NCI-H187 (cell line): ENCODE measurements at regions not wholly inside any gene's neighbourhood (a gene's known extent, or its start where the extent isn't known, plus 50 kb on each side); places are given as distances from the start of the nearest gene placed in this dataset.
"Not testable (repeated sequence)": the region's sequence is repeated elsewhere in the genome, so short reads cannot be mapped to it uniquely, and the experiment has no call there.

Experiments used
- DNase-seq, 2 experiments: peaks; one replicate each; lab custom pipeline; 2025; lab: John Stamatoyannopoulos, UW

DNA sequence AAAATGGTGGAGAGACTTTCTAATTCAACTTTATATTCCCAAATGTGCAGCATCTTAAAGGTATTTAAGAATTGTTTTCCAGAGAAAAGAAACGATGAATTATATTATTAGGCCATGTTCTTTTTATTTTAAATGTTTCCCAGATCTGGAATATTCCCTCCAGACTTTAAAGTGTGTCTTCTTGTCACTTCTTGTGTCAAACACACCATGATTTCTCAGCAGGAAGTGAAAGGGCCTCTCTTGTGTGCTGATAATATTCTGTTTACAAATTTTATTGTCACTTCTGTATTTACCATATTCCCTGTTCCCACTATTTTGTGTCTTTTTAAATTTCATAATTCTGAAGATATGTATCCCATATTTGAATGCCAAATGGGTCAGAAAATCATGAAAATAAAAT is 455.0 kb upstream of the FLRT2 start:
- DNase-seq = no peak

DNA sequence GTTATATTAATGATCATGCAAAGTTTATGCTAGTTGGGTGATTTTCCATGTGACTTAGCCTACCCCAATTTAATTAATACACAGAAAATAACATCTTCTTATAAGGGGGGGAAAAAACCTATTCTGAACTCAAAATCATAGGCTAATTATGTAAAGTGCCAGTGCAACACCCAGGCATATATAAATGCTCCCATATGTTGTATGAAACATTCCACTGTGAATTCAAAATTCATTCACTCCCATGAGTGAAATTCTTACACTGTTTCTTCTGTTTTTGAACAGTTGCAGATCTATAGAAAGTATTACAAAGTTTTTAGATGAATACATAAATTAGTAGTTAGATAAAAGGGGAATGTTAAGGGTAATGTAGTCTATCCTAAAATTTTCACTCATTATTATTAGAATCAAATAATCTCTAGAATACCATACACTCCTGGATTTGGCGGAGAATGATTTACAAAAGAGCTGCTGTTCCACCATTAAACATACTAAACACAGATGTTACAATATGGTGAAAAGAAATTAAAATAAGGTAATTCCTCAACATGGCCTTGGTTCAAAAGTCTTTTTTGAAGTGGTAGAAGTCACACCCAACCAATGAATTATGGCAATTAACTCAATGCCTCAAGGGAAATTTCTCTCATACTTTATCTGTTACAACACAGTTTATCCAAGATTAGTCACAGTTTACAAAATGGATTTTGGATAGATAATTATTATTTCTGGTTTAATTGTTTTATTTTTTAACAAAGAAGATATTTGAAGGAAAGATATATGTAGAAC is 454.1 kb upstream of the FLRT2 start:
- no peak for DNase-seq

DNA sequence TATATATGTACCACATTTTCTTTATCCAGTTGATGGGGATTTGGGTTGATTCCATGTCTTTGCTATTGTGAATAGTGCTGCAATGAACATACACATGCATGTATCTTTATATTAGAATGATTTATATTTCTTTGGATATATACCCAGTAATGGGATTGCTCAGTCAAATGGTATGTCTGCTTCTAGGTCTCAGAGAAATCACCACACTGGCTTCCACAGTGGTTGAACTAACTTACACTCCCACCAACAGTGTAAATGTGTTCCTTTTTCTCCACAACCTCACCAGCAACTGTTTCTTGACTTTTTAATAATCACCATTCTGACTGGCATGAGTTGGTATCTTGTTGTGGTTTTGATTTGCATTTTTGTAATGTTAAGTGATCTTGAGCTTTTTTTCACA is 452.2 kb upstream of the FLRT2 start:
- not testable (repeated sequence) for DNase-seq

DNA sequence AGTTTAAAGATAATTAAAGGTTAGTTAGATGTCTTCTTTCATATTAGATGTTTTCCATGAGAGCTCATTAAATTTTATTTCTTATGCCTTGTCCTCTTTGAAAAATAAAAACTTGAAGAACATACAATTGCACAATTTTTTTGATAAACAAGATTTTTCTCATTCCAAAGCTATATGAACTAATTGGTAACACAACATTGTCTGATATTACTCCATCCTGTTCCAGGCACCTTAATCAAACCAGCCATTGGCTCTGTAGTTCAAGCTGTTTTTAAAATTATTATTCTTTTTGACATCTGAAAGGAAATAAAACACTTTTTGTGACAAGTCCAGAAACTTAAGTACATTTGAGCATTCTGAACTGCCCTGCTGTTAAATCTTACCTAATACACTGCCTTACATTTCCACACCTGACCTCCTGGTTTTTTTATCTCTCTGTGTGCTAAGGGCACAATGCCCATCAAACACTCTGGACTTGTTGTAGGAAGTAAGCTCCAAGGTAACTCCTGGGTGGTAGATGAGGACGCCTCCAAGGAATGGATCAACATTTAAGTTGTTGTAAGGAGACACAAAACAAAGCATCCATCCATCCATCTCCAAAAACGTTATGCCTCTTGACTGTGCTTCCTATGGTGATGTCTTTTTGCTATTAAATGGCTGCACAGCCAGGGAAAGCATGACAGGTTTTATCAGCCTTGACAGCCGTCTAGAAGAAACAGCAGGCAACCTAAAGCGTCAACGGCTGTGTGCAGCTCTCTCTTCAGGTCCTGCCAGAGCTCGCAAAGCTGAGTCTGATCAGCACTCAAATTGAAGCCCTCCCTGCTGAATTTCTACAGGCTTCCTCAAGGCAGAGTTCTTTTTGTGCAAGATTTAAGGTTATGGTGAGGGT is 449.9 kb upstream of the FLRT2 start:
- no peak for DNase-seq

DNA sequence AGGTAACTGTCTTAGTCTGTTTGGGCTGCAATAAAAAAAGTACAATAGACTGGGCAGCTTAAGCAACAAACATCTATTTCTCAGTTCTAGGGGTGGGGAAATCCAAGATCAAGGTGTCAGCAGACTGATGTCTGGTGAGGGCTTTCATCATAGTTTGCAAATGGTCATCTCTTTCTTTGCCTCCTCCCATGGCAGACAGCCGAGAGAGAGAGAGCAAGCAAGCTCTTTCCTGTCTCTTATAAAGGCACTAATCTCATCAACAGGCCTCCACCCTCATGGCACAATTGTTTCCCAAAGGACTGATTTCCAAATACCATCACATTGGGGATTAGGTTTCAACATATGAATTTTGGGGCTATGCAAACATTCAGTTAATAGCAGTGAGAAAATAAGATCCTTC is 445.6 kb upstream of the FLRT2 start:
- DNase-seq = no peak

DNA sequence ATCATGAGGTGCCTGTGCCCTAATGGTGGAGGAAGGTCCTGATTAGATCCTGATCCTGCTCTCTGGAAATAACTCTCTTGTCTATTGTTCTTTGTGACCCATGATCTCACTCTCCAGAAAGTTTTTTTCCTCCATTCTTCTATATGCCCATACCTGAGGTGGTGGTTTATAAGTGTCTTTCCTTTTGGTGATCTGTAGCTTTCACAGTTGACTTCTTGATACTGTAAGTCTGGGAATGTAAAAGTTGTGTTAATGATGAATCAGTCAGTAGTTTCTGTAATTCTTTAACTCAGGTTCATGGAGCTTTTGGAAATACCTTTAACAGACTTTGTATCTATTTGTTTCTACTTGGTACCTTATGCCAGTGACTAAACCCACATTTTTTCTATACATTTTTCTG is 444.0 kb upstream of the FLRT2 start:
- DNase-seq = no peak

DNA sequence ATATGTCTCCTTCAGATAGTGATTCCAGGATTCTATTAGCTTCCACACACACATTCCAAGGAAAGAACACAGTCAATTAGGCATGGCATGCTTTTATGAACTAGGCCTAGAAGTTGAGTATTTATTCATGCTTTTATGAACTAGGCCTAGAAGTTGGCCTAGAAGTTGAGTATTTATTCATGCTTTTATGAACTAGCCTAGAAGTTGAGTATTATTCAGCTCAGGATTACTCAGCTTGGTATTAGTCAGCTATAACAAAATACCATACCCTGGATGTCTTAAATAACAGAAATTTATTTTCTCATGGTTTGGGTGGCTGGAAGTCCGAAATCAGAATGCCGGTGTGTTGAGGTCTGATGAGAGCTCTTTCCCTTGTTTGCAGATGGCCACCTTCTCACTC is 442.7 kb upstream of the FLRT2 start:
- no peak for DNase-seq

DNA sequence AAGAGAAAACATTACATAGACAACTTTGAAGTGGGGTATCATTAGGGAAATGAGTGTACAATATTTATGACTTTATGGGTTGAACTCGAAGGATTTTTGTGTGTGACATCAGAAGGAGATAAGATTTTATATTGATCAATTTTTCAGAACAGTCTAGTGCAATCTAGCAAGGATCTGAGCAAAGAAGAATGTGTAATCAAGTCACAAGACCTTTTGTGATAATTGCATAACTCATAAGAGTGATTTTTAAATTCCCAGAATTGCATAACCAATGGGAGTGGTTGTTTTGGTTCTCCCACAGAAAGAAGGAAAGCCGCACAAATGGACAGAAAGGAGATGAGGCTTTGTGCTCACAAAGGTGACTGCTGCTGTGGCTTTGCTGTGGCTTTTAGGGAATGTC is 441.8 kb upstream of the FLRT2 start:
- no peak for DNase-seq

DNA sequence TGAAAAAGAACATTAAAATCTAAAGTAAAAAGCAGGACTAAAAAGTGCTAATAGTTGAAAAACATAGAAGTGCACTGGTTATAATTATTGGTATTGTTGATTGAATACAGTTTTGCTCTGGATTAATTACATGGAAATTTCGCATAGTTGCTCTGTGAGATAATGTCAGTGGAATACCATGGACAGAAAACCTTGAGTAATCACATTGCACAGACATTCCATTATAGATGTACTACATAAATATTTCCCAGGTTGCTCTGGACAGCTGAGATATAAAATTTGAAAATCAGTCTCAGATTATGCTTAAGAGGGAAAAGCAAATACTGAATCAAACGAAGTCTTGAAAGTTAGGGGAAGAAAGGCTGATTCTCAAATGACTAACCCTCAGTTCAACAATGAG is 439.3 kb upstream of the FLRT2 start:
- no peak for DNase-seq

DNA sequence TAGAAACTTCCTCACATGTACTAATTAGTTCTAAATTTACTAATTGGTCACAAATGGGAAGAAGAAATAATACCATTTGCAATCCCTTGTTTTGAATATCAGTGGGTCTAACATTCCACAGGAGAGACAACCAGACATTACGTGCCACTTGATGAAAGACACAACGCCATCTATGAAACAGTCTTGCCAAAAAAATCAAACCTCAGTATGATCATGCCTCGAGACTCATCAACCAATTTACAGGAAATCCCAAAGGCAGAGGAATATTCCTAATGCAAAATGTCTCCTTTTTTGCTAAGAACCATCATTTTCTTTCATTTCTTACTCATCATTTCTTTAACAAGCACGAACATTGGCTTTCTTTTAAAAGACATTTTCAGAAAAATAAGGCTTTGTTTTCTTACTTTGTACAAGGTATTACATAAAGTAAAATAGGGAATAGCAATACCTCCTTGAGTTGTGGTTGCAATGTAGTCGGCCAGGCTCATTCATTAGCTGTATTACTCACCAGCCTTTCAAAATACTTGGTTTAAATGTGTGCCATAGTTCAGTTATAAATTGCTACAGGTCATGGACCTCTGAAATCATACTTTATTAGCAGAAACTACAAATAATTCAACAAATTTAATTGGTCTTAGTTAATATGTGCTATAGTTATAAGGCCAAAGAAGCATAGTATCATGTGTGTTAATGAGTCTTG is 436.2 kb upstream of the FLRT2 start:
- DNase-seq = no peak

DNA sequence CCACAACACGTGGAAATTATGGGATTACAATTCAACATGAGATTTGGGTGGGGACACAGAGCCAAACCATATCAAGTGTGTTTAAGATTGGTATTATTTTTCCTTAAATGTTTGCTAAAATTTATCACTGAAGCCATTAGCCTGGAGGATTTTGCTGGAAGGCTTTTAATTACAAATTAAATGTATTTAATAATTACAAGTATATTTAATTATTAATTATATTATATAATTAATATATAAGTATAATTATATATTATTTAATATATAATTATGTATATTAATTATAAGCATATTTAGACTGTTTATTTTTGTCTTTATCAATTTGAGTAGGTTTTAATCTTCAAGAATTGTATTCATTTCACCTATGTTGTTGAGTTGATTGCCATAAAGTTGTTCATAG is 427.4 kb upstream of the FLRT2 start:
- DNase-seq = no peak

DNA sequence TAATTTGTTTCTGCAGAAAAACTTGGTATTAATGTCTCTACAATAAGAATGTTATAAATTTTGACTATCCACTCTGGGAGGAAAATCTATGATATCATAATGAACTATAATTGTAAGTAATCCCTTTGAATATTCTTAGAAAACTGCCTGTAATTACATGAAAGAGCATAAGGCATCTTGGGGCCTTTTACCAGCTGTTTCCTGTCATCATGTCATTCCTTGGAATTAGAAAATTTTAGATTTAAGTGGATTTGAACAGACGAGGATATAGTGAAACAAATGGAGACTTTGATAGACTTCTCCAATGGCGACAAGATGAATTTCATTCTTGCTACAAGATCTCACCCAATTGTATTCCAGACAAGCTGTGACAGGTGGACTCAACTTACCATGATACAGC is 423.4 kb upstream of the FLRT2 start:
- no peak for DNase-seq

DNA sequence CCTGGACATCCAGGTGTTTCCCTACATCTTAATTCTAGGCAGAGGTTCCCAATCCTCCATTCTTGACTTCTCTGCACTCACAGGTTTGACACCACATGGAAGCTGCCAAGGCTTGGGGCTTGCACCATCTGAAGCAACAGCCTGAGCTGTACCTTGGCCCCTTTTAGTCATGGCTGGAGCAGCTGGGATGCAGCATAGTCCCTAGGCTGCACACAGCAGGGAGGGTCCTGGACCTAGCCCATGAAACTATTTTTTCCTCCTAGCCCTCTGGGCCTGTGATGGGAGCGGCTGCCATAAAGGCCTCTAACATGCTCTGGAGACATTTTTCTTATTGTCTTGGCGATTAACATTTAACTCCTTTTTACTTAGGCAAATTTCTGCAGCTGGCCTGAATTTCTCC is 417.2 kb upstream of the FLRT2 start:
- DNase-seq = no peak

DNA sequence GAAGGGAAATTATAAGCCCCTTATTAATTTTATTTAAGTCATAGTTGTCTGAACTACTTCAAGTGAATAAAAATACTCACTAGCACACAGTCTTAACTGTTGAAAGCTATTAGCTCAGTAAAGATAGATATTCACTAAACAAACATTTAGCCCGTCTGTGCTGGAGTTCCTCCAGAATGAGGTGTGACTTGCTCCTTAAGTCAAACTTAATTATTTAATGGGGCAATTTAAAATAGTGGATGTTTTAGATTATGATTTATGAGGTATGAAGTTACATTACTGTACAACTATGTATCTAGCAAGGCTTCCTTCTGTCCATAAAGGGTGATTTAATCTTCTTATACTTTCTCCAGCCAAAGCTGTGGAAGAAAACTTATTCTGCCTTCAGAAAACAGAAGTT is 414.0 kb upstream of the FLRT2 start:
- no peak for DNase-seq

DNA sequence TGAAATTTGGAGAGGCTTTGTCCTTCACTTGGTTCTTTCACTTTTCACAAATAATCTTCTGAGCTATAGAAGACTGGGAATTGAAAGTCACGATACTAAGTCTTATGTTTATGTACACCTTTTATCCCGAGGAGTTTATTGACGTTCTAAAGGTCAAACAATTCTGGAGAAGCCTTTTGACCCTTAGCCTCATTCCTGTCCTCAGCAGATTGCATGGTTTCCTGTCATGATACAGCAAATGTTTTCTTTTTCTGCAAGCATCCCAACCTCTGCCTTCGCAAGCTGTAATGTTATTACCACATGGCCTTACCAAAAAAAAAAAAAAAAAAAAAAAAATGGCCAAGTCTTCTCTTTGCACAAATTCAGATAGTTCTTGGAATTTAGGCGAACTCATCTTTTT is 411.7 kb upstream of the FLRT2 start:
- DNase-seq = no peak

DNA sequence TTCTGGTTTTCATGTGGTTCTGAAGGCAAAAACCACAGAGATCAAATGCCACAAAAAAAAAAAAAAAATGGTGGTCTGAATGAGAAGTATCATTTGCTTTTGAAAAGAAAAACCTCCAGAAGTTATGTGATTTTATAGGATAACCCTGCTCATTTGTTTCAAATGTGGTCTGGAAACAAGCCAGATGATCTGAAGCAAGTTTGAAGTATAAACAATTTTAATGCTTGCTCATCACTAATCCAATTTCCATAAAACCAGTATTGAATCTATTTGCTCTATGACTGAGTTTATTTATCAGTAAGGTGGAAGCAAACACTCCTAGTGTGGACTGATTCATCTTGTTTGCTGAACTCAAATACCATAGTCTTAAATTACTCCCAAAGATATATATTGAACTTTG is 407.3 kb upstream of the FLRT2 start:
- no peak for DNase-seq

DNA sequence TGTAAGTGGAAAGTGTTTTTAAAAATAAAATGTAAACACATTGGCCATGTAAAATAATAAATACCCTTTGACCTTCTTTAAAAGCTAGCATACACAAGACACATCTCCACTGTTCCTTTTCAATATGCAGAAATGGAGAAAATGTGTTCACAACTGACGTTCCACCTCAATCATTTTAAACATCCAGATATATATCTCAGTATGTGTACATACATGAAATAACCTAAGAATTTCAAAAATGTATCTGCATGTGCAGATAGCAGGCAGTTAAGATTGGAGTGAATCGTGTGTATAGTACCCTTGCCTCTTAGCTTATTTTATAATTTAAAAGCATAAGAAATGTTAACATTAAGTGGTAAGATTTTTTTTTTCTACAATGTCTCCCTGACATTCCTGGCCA is 406.2 kb upstream of the FLRT2 start:
- no peak for DNase-seq

DNA sequence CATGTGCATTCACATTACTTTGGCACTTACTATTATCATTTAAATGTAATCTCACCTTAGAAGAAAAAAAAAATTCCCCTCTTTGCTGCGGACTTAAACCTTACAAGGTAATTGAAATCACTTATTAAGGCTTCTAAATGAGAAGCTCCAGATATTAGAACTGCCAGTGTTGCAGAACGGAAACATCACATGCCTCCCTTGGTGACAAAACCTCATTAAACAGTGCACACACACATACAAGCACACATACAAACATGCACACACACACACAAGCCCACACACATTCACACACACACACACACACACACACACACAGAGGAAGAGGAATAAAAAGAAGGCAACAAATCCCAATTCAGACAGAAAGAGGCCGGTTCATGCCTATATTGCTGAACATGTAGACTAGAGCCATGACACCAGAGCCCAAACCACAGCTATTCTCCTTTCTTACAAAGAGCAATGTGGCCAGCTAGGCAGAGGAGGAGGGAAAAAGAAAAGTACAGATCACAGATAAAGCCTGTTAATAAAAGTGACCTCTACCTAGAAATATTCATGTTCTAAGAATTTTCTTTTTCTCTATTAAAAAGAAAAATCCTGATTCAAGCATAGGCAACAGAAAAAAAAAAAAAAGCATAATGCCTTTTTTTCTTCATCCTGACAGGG is 405.2 kb upstream of the FLRT2 start:
- DNase-seq = no peak

DNA sequence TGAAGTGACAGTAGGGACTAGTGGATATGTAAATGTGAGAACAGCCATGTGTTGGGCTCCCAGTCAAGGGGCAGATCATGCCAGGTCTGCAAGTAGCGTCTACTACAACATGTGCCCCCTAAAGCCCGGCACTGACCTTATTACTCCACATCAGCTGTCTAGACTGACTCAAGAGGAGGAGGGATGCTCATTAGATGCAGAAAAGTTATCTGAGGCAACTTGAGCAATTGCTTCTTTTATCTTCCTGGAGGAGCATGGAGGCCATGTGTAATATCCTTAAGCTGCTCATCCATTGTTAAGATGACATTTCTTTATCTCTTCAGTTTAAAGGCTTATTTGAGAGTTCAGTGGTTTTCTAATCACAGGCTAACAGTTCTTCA is 404.7 kb upstream of the FLRT2 start:
- DNase-seq = no peak

DNA sequence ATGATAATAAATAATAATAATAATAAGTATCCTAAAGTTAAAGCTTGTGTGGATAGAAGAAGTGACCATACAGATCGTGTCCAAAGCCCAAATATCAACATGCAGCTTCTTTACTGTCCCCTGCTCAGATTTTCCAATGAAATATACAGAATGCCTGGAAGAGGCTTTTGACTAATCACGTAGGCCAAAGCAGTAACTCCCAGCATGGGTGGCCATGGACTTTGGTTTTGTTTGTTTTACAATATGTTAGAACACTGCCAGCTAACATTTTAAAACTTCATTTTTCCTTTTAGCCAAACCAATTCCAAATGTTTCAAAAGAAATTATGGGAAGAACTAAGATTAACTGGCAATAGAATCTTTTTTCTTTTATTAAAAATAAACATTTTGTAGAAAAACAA is 400.0 kb upstream of the FLRT2 start:
- no peak for DNase-seq

DNA sequence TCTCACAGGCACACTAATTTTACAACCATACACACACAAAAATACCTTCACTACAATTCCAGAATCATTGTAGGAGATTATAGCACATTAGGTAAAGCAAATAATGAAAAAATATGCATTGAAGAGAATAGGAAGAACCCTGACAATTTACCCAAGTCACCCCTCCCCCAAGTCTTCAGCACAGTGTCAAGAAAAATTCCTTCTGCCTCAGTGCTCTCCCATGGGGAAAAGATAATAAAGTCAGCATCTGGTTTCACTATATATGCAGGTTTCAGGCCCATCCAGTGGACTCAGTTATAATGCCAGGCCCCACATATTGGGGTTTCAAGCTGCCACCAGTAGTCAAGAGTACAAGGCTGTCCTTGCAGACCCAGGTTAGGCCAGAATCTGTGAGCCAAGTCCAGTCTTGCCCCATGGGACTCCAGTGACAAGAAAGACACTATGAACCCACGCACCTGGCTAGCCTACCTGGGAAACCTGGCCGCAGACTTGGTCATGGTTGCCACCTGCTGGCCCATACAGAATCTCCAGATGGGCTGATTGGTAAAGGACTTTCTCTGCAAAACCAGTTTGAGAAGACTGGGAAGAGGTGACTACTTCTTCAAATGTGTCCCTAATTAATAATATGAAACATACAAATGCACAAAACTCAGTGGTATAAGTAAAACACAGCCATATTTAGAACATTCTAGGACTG is 398.6 kb upstream of the FLRT2 start:
- peak; percentile 26 to 28 for DNase-seq

DNA sequence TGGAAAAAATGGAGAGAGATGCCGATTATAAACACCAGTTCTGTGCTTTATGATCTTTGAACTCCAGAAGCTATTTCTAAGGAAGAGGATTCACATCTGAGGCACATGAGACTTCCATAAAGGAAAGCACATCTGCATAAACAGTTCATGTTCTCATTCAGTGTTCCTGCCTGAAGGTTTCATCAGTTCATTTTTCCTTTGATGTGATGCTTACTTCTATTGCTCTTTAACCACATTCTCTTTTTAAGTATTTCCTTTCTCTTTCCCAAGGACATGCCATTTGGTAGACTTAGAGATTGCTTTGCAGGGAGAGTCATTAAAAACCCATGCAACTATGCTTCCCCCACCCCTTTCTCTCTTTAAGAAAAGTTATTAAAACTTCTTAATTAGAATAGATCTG is 387.0 kb upstream of the FLRT2 start:
- DNase-seq = no peak
